ENCODE measurements at regions not wholly inside any gene's neighbourhood (a gene's known extent, or its start where the extent isn't known, plus 50 kb on each side); places are given as distances from the start of the nearest gene placed in this dataset.

- Histone ChIP-seq H3K27me3 (ENCODE audit: insufficient read depth, low read length) (no peaks in the 10 kb centered on the region), H3K23ac (ENCODE audit: low read length) (no peak overlapping the region), H4K12ac (ENCODE audit: low read depth, low read length) (no peak overlapping the region), H3K4me2 (ENCODE audit: low read length) (no peak overlapping the region), H2AFZ (ENCODE audit: insufficient read depth, low read length, poor library complexity) (no peak overlapping the region), H2AK5ac (ENCODE audit: low read length) (no peak overlapping the region), H2BK120ac (ENCODE audit: insufficient read depth, low read length, poor library complexity) (no peak overlapping the region), H4K8ac (ENCODE audit: low read depth, low read length) (no peak overlapping the region), H3K18ac (ENCODE audit: low read length) (no peak overlapping the region), H2BK12ac (ENCODE audit: low read length) (no peak overlapping the region), H4K91ac (ENCODE audit: low read depth, low read length) (no peak overlapping the region), H3K36me3 (ENCODE audit: control insufficient read depth in 1 of 2, insufficient read depth in 2 of 2, low read length in 2 of 2) (no peaks in the 10 kb centered on the region), H3K9ac (ENCODE audit: low read length) (no peak overlapping the region), H3K14ac (ENCODE audit: low read length) (no peak overlapping the region), H2BK5ac (ENCODE audit: low read depth, low read length, poor library complexity) (no peak overlapping the region), H3K4ac (ENCODE audit: low read depth, low read length) (no peak overlapping the region), H3K79me2 (ENCODE audit: control insufficient read depth, insufficient read depth, low read length, poor library complexity) (no peaks in the 10 kb centered on the region), H3K4me3 (ENCODE audit: low read depth, low read length) (no peak overlapping the region), H3K79me1 (ENCODE audit: low read length) (no peaks in the 10 kb centered on the region), H3K4me1 (ENCODE audit: control insufficient read depth in 1 of 2, insufficient read depth in 2 of 2, low read length in 2 of 2) (no peaks in the 10 kb centered on the region), H3K9me3 (ENCODE audit: insufficient read depth, low read depth, low read length) (peaks cover 19% of the 10 kb centered on the region), H3K27ac (ENCODE audit: low read depth, low read length) (no peak overlapping the region)
- peak in 1 of 2 donors; percentile 49 for DNase-seq
- WGBS (ENCODE audit: extremely low coverage, insufficient coverage, insufficient read length), result no CpG with 5 or more reads among the region's 2 CpGs
These were observed 62.3 kb upstream of the DYNC1I2 start for GRCh38 chr2:171625006-171625405.

- no peaks in the 10 kb centered on the region for H3K27me3 ChIP-seq (ENCODE audit: insufficient read depth, low read length)
- no peak overlapping the region for H2BK120ac ChIP-seq (ENCODE audit: insufficient read depth, low read length, poor library complexity)
- H3K4me3 ChIP-seq (ENCODE audit: low read depth, low read length), result no peak overlapping the region
- DNase-seq, result no peak
- H3K4me2 ChIP-seq (ENCODE audit: low read length), result no peak overlapping the region
- no peak overlapping the region for H4K12ac ChIP-seq (ENCODE audit: low read depth, low read length)
- peaks cover 22% of the 10 kb centered on the region for H3K9me3 ChIP-seq (ENCODE audit: insufficient read depth, low read depth, low read length)
- H3K14ac ChIP-seq (ENCODE audit: low read length), result no peak overlapping the region
- no peaks in the 10 kb centered on the region for H3K36me3 ChIP-seq (ENCODE audit: control insufficient read depth in 1 of 2, insufficient read depth in 2 of 2, low read length in 2 of 2)
- no peak overlapping the region for H3K4ac ChIP-seq (ENCODE audit: low read depth, low read length)
- H3K79me2 ChIP-seq (ENCODE audit: control insufficient read depth, insufficient read depth, low read length, poor library complexity), result no peaks in the 10 kb centered on the region
- H3K9ac ChIP-seq (ENCODE audit: low read length), result no peak overlapping the region
- H2AK5ac ChIP-seq (ENCODE audit: low read length), result no peak overlapping the region
- H4K8ac ChIP-seq (ENCODE audit: low read depth, low read length), result no peak overlapping the region
- no peak overlapping the region for H4K91ac ChIP-seq (ENCODE audit: low read depth, low read length)
- no peak overlapping the region for H3K18ac ChIP-seq (ENCODE audit: low read length)
- H3K23ac ChIP-seq (ENCODE audit: low read length), result no peak overlapping the region
- H3K27ac ChIP-seq (ENCODE audit: low read depth, low read length), result no peak overlapping the region
- whole genome bisulfite sequencing (ENCODE audit: extremely low coverage, insufficient coverage, insufficient read length), result no CpG with 5 or more reads among the region's 6 CpGs
- no peak overlapping the region for H2BK12ac ChIP-seq (ENCODE audit: low read length)
- H3K79me1 ChIP-seq (ENCODE audit: low read length), result no peaks in the 10 kb centered on the region
- no peaks in the 10 kb centered on the region for H3K4me1 ChIP-seq (ENCODE audit: control insufficient read depth in 1 of 2, insufficient read depth in 2 of 2, low read length in 2 of 2)
- H2BK5ac ChIP-seq (ENCODE audit: low read depth, low read length, poor library complexity), result no peak overlapping the region
- H2AFZ ChIP-seq (ENCODE audit: insufficient read depth, low read length, poor library complexity), result no peak overlapping the region
These were observed 60.3 kb upstream of the DYNC1I2 start for GRCh38 chr2:171626949-171627348.

GRCh38 chr2:171627412-171627811, 59.9 kb upstream of the DYNC1I2 start:
- Histone ChIP-seq H2AK5ac (ENCODE audit: low read length) (no peak overlapping the region), H2AFZ (ENCODE audit: insufficient read depth, low read length, poor library complexity) (no peak overlapping the region), H3K4ac (ENCODE audit: low read depth, low read length) (no peak overlapping the region), H3K9me3 (ENCODE audit: insufficient read depth, low read depth, low read length) (peaks cover 26% of the 10 kb centered on the region), H2BK120ac (ENCODE audit: insufficient read depth, low read length, poor library complexity) (no peak overlapping the region), H3K23ac (ENCODE audit: low read length) (no peak overlapping the region), H2BK12ac (ENCODE audit: low read length) (no peak overlapping the region), H3K14ac (ENCODE audit: low read length) (no peak overlapping the region), H4K12ac (ENCODE audit: low read depth, low read length) (no peak overlapping the region), H3K9ac (ENCODE audit: low read length) (no peak overlapping the region), H3K27ac (ENCODE audit: low read depth, low read length) (no peak overlapping the region), H3K79me2 (ENCODE audit: control insufficient read depth, insufficient read depth, low read length, poor library complexity) (no peaks in the 10 kb centered on the region), H4K8ac (ENCODE audit: low read depth, low read length) (no peak overlapping the region), H3K36me3 (ENCODE audit: control insufficient read depth in 1 of 2, insufficient read depth in 2 of 2, low read length in 2 of 2) (no peaks in the 10 kb centered on the region), H3K4me1 (ENCODE audit: control insufficient read depth in 1 of 2, insufficient read depth in 2 of 2, low read length in 2 of 2) (no peaks in the 10 kb centered on the region), H4K91ac (ENCODE audit: low read depth, low read length) (no peak overlapping the region), H3K4me3 (ENCODE audit: low read depth, low read length) (peak overlapping the region; percentile 5), H3K4me2 (ENCODE audit: low read length) (no peak overlapping the region), H3K18ac (ENCODE audit: low read length) (no peak overlapping the region), H2BK5ac (ENCODE audit: low read depth, low read length, poor library complexity) (no peak overlapping the region), H3K27me3 (ENCODE audit: insufficient read depth, low read length) (no peaks in the 10 kb centered on the region), H3K79me1 (ENCODE audit: low read length) (no peaks in the 10 kb centered on the region)
- DNase-seq, result no peak
- WGBS (ENCODE audit: extremely low coverage, insufficient coverage, insufficient read length), result no CpG with 5 or more reads among the region's 5 CpGs

- Histone ChIP-seq H3K79me2 (ENCODE audit: control insufficient read depth, insufficient read depth, low read length, poor library complexity) (no peaks in the 10 kb centered on the region), H3K79me1 (ENCODE audit: low read length) (no peaks in the 10 kb centered on the region), H3K27me3 (ENCODE audit: insufficient read depth, low read length) (no peaks in the 10 kb centered on the region), H4K91ac (ENCODE audit: low read depth, low read length) (no peak overlapping the region), H2BK5ac (ENCODE audit: low read depth, low read length, poor library complexity) (no peak overlapping the region), H3K36me3 (ENCODE audit: control insufficient read depth in 1 of 2, insufficient read depth in 2 of 2, low read length in 2 of 2) (no peaks in the 10 kb centered on the region), H3K23ac (ENCODE audit: low read length) (no peak overlapping the region), H2BK12ac (ENCODE audit: low read length) (no peak overlapping the region), H3K9ac (ENCODE audit: low read length) (no peak overlapping the region), H4K12ac (ENCODE audit: low read depth, low read length) (no peak overlapping the region), H3K4me1 (ENCODE audit: control insufficient read depth in 1 of 2, insufficient read depth in 2 of 2, low read length in 2 of 2) (no peaks in the 10 kb centered on the region), H3K4me3 (ENCODE audit: low read depth, low read length) (no peak overlapping the region), H2AK5ac (ENCODE audit: low read length) (no peak overlapping the region), H2BK120ac (ENCODE audit: insufficient read depth, low read length, poor library complexity) (no peak overlapping the region), H3K4ac (ENCODE audit: low read depth, low read length) (no peak overlapping the region), H3K18ac (ENCODE audit: low read length) (no peak overlapping the region), H3K9me3 (ENCODE audit: insufficient read depth, low read depth, low read length) (peaks cover 26% of the 10 kb centered on the region), H3K4me2 (ENCODE audit: low read length) (no peak overlapping the region), H3K27ac (ENCODE audit: low read depth, low read length) (no peak overlapping the region), H4K8ac (ENCODE audit: low read depth, low read length) (no peak overlapping the region), H3K14ac (ENCODE audit: low read length) (no peak overlapping the region), H2AFZ (ENCODE audit: insufficient read depth, low read length, poor library complexity) (no peak overlapping the region)
- WGBS (ENCODE audit: extremely low coverage, insufficient coverage, insufficient read length), result no CpG with 5 or more reads among the region's 1 CpG
- peak; percentile 65 to 97 for DNase-seq
These were observed 58.2 kb upstream of the DYNC1I2 start for GRCh38 chr2:171629113-171629512.
